AG10803 (cell line): ENCODE measurements at regions not wholly inside any gene's neighbourhood (a gene's known extent, or its start where the extent isn't known, plus 50 kb on each side); places are given as distances from the start of the nearest gene placed in this dataset.

Experiments used
- DNase-seq: peaks from one replicate; pipeline ENCODE4 v3.0.0; 2010; ENCODE audit warnings: low read depth
- H3K4me3 ChIP-seq: 2 replicates; pipeline ENCODE4 v1.5.1; 2011; ENCODE audit warnings: mild to moderate bottlenecking, low read length, control low read depth
- TF ChIP-seq, protein P1 (sequence below): conservative IDR thresholded peaks from 2 replicates; pipeline ENCODE4 v1.5.1; 2011; ENCODE audit warnings: mild to moderate bottlenecking, low read length, control low read depth, inconsistent platforms

DNA sequence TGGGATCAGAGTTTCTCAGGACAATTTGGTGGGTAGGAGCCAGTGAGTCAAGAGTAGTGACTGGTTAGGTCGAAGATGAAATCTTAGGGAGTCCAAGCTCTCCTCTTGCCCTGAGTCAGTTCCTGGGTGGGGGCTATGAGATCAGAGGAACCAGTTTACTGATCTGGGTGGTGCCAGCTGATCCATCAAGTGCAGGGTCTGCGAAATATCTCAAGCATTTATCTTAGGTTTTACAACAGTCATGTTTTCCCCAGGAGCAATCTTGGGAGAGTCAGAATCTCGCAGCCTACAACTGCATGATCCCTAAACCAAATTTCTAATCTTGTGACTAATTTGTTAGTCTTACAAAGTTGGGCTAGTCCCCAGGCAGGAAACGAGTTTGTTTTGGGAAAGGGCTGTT is 1833.2 kb upstream of the PCDH7 start:
- no peak for DNase-seq
- no peak overlapping the region for H3K4me3 ChIP-seq
- TF ChIP-seq, protein P1, sequence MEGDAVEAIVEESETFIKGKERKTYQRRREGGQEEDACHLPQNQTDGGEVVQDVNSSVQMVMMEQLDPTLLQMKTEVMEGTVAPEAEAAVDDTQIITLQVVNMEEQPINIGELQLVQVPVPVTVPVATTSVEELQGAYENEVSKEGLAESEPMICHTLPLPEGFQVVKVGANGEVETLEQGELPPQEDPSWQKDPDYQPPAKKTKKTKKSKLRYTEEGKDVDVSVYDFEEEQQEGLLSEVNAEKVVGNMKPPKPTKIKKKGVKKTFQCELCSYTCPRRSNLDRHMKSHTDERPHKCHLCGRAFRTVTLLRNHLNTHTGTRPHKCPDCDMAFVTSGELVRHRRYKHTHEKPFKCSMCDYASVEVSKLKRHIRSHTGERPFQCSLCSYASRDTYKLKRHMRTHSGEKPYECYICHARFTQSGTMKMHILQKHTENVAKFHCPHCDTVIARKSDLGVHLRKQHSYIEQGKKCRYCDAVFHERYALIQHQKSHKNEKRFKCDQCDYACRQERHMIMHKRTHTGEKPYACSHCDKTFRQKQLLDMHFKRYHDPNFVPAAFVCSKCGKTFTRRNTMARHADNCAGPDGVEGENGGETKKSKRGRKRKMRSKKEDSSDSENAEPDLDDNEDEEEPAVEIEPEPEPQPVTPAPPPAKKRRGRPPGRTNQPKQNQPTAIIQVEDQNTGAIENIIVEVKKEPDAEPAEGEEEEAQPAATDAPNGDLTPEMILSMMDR, result no peak

DNA sequence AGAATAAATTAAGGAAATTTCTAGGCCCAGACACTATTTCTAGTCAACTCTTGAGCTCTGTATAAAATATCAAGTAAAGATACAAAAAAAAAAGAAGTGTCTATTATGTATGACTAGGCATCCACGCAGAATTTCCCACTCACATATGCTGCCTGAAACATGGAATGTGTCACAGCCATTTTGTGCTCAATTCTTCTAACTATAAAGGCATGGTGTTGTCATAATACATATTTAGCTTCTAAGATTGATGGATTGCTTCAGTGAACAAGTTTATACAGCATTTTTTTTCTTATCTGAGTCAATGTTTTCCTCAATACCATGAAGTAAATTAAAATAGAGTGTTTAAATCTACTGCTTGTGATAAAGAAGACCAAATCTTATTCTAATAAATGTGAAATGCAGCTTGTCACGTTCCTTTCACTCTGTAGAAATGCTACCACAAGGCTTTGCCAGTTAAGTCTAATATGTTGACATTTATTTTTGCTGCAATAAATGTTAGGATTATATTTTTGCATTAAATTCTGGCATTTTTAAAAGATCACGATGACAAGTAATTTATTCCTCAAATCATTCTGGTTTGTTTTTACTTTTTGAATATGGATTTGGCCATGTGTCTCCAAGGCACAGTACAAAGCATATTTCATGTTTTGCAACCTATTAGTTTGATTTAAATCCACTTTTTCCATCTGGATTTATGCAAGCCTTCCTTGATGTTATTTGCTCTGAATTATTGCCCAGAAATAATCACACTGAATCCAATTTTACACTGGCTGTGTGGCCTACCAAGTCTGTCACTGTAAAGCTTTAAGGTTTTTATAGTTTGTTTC is 1829.0 kb upstream of the PCDH7 start:
- no peak for DNase-seq
- no peak overlapping the region for H3K4me3 ChIP-seq
- TF ChIP-seq, protein P1, result no peak

DNA sequence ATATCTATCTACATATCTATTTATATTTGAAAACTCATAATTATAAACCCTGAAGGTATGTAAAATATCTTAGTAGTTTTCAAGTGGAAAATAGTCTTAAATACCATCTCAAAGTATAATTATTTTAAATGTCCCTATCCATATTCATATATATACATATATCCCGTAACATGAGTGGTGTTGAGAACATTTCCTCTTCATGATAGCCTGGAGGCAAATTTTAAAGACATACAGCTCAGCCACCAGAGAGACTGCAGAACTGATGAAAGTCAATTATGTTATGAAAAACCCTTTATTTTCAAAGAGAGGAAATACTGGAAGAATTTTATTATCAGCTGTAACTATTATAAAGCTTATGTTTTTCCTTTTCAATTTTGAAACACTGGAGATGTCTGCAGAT is 1806.7 kb upstream of the PCDH7 start:
- DNase-seq, result no peak
- TF ChIP-seq, protein P1, result no peak
- H3K4me3 ChIP-seq, result no peak overlapping the region

DNA sequence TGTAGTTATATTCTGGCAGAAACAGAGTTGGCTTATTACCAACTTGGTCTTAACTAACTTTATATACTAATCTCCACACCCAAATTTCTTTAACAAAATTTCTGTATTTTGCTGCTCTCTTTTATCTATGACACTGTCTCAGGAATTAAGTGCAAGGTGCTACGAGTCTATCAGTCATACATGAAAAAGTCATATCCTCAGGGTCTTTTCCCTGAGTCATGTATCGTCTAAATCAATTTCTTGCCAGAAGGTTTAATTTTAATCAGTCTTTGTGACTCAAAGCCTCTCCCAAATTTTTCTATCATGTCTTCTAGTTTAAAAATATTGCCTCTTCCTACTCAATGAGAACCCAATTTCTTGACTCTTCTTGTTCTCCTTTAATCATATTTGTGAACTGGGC is 1803.6 kb upstream of the PCDH7 start:
- TF ChIP-seq, protein P1, result no peak
- H3K4me3 ChIP-seq, result no peak overlapping the region
- no peak for DNase-seq

DNA sequence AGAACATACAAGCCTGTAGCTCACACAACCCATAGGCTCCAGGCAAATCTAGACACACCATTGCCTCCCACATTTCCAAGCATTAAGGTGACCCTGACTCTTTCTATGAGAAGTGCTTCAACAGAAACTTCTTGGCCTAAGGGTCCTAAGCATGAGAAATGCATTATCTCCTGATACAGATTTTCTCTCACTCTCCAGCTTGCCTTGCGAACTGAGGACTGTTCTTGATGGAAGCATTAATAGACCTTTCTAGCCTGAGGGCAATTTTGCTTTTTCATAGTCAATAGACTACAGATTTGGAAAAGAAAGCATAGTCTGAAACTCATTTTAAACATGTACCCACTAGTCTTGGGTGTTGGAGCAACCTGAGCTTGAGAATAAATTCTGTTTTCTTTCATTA is 1801.3 kb upstream of the PCDH7 start:
- TF ChIP-seq, protein P1, result no peak
- H3K4me3 ChIP-seq, result no peak overlapping the region
- no peak for DNase-seq

DNA sequence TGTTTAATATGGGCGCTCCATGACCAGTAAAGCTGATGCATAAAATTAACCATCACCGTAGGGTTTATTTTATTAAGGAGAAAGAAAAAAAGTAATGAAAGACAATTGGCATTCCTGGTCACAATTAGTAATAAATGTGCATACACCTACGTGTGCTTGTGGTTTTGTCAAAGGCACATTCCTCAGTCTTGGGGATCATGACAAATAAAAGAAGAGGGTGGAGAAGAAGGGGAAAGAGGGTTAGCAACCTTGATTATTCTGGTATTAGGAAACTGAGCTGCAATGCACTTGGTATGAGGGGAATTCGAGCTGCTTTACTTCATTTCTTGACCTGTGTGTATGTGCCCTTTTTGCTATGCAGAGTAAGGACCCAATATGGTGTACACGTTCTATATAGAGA is 1798.3 kb upstream of the PCDH7 start:
- TF ChIP-seq, protein P1, result no peak
- no peak for DNase-seq
- H3K4me3 ChIP-seq, result no peak overlapping the region

DNA sequence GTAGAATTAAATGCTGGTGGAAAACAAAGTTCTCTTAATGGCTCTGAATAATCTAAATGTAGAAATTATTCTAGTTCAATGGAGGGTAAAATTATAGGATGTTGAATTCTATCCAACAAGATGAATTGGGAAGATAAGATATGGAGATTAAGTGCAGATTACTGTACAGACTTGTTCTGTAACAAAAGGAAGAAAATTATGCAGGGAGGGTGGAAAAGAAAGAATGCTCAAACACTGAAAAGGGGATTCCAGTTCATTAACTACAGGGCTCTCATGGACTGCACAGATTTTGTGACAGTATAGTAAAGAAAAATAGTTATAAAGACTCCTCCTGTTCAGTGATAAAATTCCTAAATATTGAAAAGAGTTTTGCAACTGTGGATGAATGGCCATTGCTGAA is 1794.0 kb upstream of the PCDH7 start:
- DNase-seq, result no peak
- TF ChIP-seq, protein P1, result no peak
- no peak overlapping the region for H3K4me3 ChIP-seq
